GM12878 (cell line): ENCODE measurements at regions not wholly inside any gene's neighbourhood (a gene's known extent, or its start where the extent isn't known, plus 50 kb on each side); places are given as distances from the start of the nearest gene placed in this dataset.

Experiments used
- ATF2 ChIP-seq: IDR thresholded peaks from 2 replicates; pipeline ENCODE4 v1.6.1; 2012; ENCODE audit warnings: low read length, inconsistent platforms
- HDAC2 ChIP-seq: fragments of 200-600 bp; sonication (generic); IDR thresholded peaks from 2 replicates; pipeline ENCODE4 v1.6.1; 2017
- KAT2A ChIP-seq: conservative IDR thresholded peaks from 2 replicates; pipeline ENCODE4 v1.6.1; 2011; ENCODE audit warnings: low read depth, low read length; ENCODE audit not compliant: control insufficient read depth
- NR2C2 ChIP-seq: IDR thresholded peaks from 2 replicates; pipeline ENCODE4 v1.6.1; 2011; ENCODE audit warnings: borderline replicate concordance, low read depth; ENCODE audit not compliant: control insufficient read depth, insufficient read length
- POLR2A ChIP-seq: IDR thresholded peaks from 2 replicates; pipeline ENCODE4 v1.6.1; 2011; ENCODE audit warnings: low read depth, mild to moderate bottlenecking, low read length
- RAD51 ChIP-seq: fragments of 450-650 bp; IDR thresholded peaks from 2 replicates; pipeline ENCODE4 v1.6.1; 2016; ENCODE audit warnings: moderate library complexity, mild to moderate bottlenecking, inconsistent platforms
- TF ChIP-seq, protein P1 (sequence below), 3 experiments: IDR thresholded peaks in 2 of 3; conservative IDR thresholded peaks in 1 of 3; 2 replicates each; pipeline ENCODE4 v1.5.1; 2011; ENCODE audit warnings: low read depth in 3 of 3, low read length in 3 of 3, mild to moderate bottlenecking in 3 of 3, control low read depth in 2 of 3, moderate library complexity in 2 of 3, inconsistent platforms in 1 of 3, mixed read lengths in 1 of 3; ENCODE audit not compliant: control insufficient read depth in 2 of 3, insufficient read depth in 1 of 3; ENCODE audit errors: extremely low read depth in 1 of 3

- no peak for TF ChIP-seq HDAC2
- TF ChIP-seq KAT2A: no peak
- no peak for TF ChIP-seq POLR2A
- TF ChIP-seq NR2C2: no peak
- TF ChIP-seq, protein P1, sequence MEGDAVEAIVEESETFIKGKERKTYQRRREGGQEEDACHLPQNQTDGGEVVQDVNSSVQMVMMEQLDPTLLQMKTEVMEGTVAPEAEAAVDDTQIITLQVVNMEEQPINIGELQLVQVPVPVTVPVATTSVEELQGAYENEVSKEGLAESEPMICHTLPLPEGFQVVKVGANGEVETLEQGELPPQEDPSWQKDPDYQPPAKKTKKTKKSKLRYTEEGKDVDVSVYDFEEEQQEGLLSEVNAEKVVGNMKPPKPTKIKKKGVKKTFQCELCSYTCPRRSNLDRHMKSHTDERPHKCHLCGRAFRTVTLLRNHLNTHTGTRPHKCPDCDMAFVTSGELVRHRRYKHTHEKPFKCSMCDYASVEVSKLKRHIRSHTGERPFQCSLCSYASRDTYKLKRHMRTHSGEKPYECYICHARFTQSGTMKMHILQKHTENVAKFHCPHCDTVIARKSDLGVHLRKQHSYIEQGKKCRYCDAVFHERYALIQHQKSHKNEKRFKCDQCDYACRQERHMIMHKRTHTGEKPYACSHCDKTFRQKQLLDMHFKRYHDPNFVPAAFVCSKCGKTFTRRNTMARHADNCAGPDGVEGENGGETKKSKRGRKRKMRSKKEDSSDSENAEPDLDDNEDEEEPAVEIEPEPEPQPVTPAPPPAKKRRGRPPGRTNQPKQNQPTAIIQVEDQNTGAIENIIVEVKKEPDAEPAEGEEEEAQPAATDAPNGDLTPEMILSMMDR (IDR thresholded peaks at IDR 0.05 in 2 of 3, conservative IDR thresholded peaks at IDR 0.05 in 1 of 3; ENCODE audit: control insufficient read depth in 2 of 3, extremely low read depth in 1 of 3, insufficient read depth in 1 of 3, low read depth in 3 of 3, low read length in 3 of 3): no peak
- TF ChIP-seq RAD51: no peak
- TF ChIP-seq ATF2: no peak
These were observed 310.4 kb upstream of the PHF14 start for GRCh38 chr7:10662982-10663884.
